ENCODE measurements at regions not wholly inside any gene's neighbourhood (a gene's known extent, or its start where the extent isn't known, plus 50 kb on each side); places are given as distances from the start of the nearest gene placed in this dataset.
A peak's percentile ranks its signal among the peaks of the same experiment; 100 is the strongest.

DNA sequence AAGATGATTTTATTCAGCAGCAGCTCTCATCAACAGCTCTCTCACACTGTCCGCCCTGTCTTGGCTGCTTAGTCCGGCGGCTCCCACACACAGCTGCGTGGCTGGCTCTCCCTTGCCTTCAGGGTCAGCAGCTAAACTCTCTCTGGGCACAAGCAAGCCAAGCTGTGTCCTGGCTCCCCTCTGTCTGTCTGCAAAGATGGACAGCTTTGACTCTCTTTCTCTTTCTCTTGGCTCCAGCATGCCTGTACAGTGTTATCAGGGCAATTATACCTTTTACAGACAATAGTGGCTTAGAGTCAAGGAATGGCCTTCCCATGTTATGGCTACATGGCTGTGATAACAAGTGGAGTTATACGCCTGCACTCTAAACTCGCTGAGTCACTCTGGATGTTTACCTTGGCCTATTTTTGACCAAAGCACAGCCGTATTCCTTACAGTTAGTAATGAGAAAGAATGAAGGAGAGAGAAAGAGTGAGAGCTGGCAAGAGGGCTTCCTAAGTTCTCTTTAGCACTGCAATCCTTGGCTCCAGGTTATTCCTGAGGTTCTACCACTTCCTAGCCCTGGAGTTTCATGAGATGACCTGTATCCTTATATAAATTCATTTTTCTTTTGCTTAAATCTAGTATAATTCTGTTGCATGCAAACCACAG, 59.9 kb upstream of the ZSWIM5 start (continued):
- TF ChIP-seq ARID2 (IDR thresholded peaks at IDR 0.05) (no peak), RFX7 (CRISPR knock-in tag; IDR thresholded peaks at IDR 0.05) (no peak), TAF15 (IDR thresholded peaks at IDR 0.05; ENCODE audit: low read depth, low read length) (no peak), SAP30 (IDR thresholded peaks at IDR 0.05; ENCODE audit: borderline replicate concordance, insufficient read depth, low read depth, low read length, poor library complexity, severe bottlenecking) (no peak), ZNF583 (CRISPR knock-in tag; IDR thresholded peaks at IDR 0.05) (peak; percentile 74; the same call in 1 of the 2 replicates), TAF1 (IDR thresholded peaks at IDR 0.05; ENCODE audit: control insufficient read depth, extremely low read depth, insufficient read depth, low read length, severe bottlenecking) (no peak), MYC (IDR thresholded peaks at IDR 0.05; ENCODE audit: low read depth, low read length) (no peak), MYC (CRISPR knock-in tag; IDR thresholded peaks at IDR 0.05; ENCODE audit: borderline replicate concordance, low read depth) (0 out of 2 replicates have a peak, but pooled peaks have one; percentile 48), SPI1 (IDR thresholded peaks at IDR 0.05; ENCODE audit: borderline replicate concordance, low read depth, low read length) (no peak), DDX20 (tag; IDR thresholded peaks at IDR 0.05; ENCODE audit: low read depth) (no peak; the same call in 1 of the 2 replicates), ETV6 (IDR thresholded peaks at IDR 0.05; ENCODE audit: borderline replicate concordance in 1 of 2, low read depth in 2 of 2, low read length in 1 of 2) (no peak), ETV6 (CRISPR knock-in tag; IDR thresholded peaks at IDR 0.05; ENCODE audit: borderline replicate concordance) (no peak), TCFL5 (CRISPR knock-in tag; conservative IDR thresholded peaks at IDR 0.05) (no peak), BDP1 (IDR thresholded peaks at IDR 0.05; ENCODE audit: insufficient read depth, insufficient read length) (no peak), ZNF551 (CRISPR knock-in tag; IDR thresholded peaks at IDR 0.05) (no peak), HMG20B (CRISPR knock-in tag; IDR thresholded peaks at IDR 0.05) (no peak), ELF1 (tag; IDR thresholded peaks at IDR 0.05) (no peak), ZEB2 (IDR thresholded peaks at IDR 0.05) (peak; percentile 83), POLR3G (IDR thresholded peaks at IDR 0.05; ENCODE audit: extremely low read depth, insufficient read length, insufficient replicate concordance) (no peak)
- TF ChIP-seq, protein P1, sequence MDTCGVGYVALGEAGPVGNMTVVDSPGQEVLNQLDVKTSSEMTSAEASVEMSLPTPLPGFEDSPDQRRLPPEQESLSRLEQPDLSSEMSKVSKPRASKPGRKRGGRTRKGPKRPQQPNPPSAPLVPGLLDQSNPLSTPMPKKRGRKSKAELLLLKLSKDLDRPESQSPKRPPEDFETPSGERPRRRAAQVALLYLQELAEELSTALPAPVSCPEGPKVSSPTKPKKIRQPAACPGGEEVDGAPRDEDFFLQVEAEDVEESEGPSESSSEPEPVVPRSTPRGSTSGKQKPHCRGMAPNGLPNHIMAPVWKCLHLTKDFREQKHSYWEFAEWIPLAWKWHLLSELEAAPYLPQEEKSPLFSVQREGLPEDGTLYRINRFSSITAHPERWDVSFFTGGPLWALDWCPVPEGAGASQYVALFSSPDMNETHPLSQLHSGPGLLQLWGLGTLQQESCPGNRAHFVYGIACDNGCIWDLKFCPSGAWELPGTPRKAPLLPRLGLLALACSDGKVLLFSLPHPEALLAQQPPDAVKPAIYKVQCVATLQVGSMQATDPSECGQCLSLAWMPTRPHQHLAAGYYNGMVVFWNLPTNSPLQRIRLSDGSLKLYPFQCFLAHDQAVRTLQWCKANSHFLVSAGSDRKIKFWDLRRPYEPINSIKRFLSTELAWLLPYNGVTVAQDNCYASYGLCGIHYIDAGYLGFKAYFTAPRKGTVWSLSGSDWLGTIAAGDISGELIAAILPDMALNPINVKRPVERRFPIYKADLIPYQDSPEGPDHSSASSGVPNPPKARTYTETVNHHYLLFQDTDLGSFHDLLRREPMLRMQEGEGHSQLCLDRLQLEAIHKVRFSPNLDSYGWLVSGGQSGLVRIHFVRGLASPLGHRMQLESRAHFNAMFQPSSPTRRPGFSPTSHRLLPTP (IDR thresholded peaks at IDR 0.05; ENCODE audit: borderline replicate concordance, extremely low read depth, insufficient read length), result no peak
- TF ChIP-seq, protein P2, sequence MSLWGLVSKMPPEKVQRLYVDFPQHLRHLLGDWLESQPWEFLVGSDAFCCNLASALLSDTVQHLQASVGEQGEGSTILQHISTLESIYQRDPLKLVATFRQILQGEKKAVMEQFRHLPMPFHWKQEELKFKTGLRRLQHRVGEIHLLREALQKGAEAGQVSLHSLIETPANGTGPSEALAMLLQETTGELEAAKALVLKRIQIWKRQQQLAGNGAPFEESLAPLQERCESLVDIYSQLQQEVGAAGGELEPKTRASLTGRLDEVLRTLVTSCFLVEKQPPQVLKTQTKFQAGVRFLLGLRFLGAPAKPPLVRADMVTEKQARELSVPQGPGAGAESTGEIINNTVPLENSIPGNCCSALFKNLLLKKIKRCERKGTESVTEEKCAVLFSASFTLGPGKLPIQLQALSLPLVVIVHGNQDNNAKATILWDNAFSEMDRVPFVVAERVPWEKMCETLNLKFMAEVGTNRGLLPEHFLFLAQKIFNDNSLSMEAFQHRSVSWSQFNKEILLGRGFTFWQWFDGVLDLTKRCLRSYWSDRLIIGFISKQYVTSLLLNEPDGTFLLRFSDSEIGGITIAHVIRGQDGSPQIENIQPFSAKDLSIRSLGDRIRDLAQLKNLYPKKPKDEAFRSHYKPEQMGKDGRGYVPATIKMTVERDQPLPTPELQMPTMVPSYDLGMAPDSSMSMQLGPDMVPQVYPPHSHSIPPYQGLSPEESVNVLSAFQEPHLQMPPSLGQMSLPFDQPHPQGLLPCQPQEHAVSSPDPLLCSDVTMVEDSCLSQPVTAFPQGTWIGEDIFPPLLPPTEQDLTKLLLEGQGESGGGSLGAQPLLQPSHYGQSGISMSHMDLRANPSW (CRISPR knock-in tag; IDR thresholded peaks at IDR 0.05), result no peak

All from K562 (cell line).